ENCODE measurements at regions not wholly inside any gene's neighbourhood (a gene's known extent, or its start where the extent isn't known, plus 50 kb on each side); places are given as distances from the start of the nearest gene placed in this dataset.

- no peaks in the 10 kb centered on the region for H3K36me3 Mint-ChIP-seq (ENCODE audit: unreplicated experiment)
- H3K27me3 Mint-ChIP-seq (ENCODE audit: unreplicated experiment): no peaks in the 10 kb centered on the region
- no peaks in the 10 kb centered on the region for H3K9me3 Mint-ChIP-seq (ENCODE audit: unreplicated experiment)
- TF ChIP-seq, protein P1, sequence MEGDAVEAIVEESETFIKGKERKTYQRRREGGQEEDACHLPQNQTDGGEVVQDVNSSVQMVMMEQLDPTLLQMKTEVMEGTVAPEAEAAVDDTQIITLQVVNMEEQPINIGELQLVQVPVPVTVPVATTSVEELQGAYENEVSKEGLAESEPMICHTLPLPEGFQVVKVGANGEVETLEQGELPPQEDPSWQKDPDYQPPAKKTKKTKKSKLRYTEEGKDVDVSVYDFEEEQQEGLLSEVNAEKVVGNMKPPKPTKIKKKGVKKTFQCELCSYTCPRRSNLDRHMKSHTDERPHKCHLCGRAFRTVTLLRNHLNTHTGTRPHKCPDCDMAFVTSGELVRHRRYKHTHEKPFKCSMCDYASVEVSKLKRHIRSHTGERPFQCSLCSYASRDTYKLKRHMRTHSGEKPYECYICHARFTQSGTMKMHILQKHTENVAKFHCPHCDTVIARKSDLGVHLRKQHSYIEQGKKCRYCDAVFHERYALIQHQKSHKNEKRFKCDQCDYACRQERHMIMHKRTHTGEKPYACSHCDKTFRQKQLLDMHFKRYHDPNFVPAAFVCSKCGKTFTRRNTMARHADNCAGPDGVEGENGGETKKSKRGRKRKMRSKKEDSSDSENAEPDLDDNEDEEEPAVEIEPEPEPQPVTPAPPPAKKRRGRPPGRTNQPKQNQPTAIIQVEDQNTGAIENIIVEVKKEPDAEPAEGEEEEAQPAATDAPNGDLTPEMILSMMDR (IDR thresholded peaks at IDR 0.05): no peak
- DNase-seq (ENCODE audit: extremely low spot score, unreplicated experiment): no peak
- peaks cover 26% of the 10 kb centered on the region for H3K4me1 Mint-ChIP-seq (ENCODE audit: unreplicated experiment)
- no peak overlapping the region for H3K4me3 Mint-ChIP-seq (ENCODE audit: unreplicated experiment)
- no peak overlapping the region for H3K27ac Mint-ChIP-seq (ENCODE audit: unreplicated experiment)
Observed at GRCh38 chr13:50224534-50224933, 209.3 kb downstream of the KCNRG start.

DNA sequence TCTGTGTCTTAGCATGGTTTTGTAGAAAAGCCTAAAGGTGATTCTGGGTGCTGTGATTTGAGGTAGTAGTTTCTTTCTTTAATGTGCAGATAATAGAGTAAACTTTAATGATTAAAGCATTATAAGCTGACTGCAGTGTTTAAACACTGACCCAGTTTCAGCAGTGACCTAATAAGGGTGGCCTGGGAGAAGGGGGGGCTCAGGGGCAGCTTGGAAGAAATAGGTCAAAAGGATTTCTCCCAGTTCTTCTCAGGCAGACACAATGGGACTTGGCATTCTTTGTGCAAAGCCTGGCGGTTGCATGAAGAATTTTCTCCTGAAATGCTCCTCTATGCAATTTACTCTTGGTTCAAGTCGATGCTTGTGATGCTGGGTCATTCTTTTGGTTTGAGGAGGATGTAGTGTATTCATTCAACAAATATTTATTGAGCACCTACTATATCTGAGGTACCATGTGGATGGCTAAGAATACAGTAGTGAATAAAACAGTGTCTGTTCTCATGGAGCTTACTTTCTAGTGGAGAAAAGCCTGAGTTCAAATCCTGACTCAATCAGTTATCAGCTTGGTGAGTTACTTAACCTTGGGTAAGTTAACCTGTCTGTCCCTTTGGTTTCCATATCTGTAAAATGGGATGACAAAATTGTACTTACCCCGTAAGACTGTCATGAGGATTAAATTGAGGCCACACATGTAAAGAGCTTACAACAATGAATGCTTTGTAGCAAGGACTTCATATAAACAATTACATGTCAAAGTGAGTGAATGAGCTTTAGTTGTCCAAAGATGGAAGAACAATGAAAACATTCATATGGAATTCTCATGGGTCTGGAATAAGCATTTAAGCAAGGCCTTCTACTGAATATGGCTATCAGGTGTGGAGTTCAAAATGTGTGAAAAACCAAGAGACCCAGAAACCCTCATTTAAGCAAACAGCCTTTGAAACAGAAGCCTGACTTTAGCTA is 210.2 kb downstream of the KCNRG start:
- Mint-ChIP-seq H3K36me3 (ENCODE audit: unreplicated experiment) (no peaks in the 10 kb centered on the region), H3K4me1 (ENCODE audit: unreplicated experiment) (peaks cover 30% of the 10 kb centered on the region), H3K9me3 (ENCODE audit: unreplicated experiment) (no peaks in the 10 kb centered on the region), H3K27ac (ENCODE audit: unreplicated experiment) (no peak overlapping the region), H3K4me3 (ENCODE audit: unreplicated experiment) (no peak overlapping the region), H3K27me3 (ENCODE audit: unreplicated experiment) (no peaks in the 10 kb centered on the region)
- no peak for DNase-seq (ENCODE audit: extremely low spot score, unreplicated experiment)
- TF ChIP-seq, protein P1 (IDR thresholded peaks at IDR 0.05): no peak

DNA sequence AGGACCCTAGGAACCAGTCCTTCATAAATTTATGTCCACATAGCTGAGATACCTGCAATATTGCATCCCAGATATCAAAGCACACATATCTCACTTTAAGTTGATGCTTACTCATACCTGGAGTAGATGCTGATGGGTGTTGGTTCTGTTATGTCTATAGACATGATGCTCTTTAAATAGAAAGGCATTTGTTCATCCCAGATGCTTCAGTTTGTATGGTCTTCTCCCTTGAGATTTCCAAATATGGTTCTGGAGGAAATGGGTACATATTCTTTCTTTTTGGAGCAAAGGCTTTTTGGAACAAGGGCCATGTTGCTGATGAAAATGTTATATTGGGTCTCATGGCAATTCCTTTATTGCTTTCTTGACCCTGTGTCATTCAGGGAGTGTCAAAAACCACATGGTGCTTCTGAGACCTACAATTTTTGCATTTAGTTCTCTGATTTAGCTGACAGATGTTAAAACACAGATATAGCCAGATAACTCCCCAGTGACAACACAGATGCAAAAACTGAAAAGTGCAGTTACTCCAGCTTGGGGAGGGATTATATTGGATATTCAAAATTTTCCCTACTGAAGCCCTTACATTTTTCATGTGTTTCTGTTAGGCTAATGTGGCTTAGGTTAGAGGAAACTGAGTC is 211.4 kb downstream of the KCNRG start:
- peaks cover 30% of the 10 kb centered on the region for H3K4me1 Mint-ChIP-seq (ENCODE audit: unreplicated experiment)
- H3K27me3 Mint-ChIP-seq (ENCODE audit: unreplicated experiment): no peaks in the 10 kb centered on the region
- H3K27ac Mint-ChIP-seq (ENCODE audit: unreplicated experiment): no peak overlapping the region
- H3K9me3 Mint-ChIP-seq (ENCODE audit: unreplicated experiment): no peaks in the 10 kb centered on the region
- DNase-seq (ENCODE audit: extremely low spot score, unreplicated experiment): no peak
- TF ChIP-seq, protein P1 (IDR thresholded peaks at IDR 0.05): no peak
- no peaks in the 10 kb centered on the region for H3K36me3 Mint-ChIP-seq (ENCODE audit: unreplicated experiment)
- no peak overlapping the region for H3K4me3 Mint-ChIP-seq (ENCODE audit: unreplicated experiment)

GRCh38 chr13:50227361-50227760 is 212.1 kb downstream of the KCNRG start:
- TF ChIP-seq, protein P1 (IDR thresholded peaks at IDR 0.05): no peak
- Mint-ChIP-seq H3K27ac (ENCODE audit: unreplicated experiment) (no peak overlapping the region), H3K9me3 (ENCODE audit: unreplicated experiment) (no peaks in the 10 kb centered on the region), H3K4me1 (ENCODE audit: unreplicated experiment) (peaks cover 30% of the 10 kb centered on the region), H3K27me3 (ENCODE audit: unreplicated experiment) (no peaks in the 10 kb centered on the region), H3K36me3 (ENCODE audit: unreplicated experiment) (no peaks in the 10 kb centered on the region), H3K4me3 (ENCODE audit: unreplicated experiment) (no peak overlapping the region)
- DNase-seq (ENCODE audit: extremely low spot score, unreplicated experiment): no peak

- no peak for DNase-seq (ENCODE audit: extremely low spot score, unreplicated experiment)
- H3K27ac Mint-ChIP-seq (ENCODE audit: unreplicated experiment): no peak overlapping the region
- no peaks in the 10 kb centered on the region for H3K27me3 Mint-ChIP-seq (ENCODE audit: unreplicated experiment)
- H3K4me1 Mint-ChIP-seq (ENCODE audit: unreplicated experiment): peaks cover 21% of the 10 kb centered on the region
- no peaks in the 10 kb centered on the region for H3K9me3 Mint-ChIP-seq (ENCODE audit: unreplicated experiment)
- peaks cover 4% of the 10 kb centered on the region for H3K36me3 Mint-ChIP-seq (ENCODE audit: unreplicated experiment)
- H3K4me3 Mint-ChIP-seq (ENCODE audit: unreplicated experiment): no peak overlapping the region
- TF ChIP-seq, protein P1 (IDR thresholded peaks at IDR 0.05): no peak
Observed at GRCh38 chr13:50228527-50228926, 213.3 kb downstream of the KCNRG start.
